HG02610 (cell line): ENCODE measurements at regions not wholly inside any gene's neighbourhood (a gene's known extent, or its start where the extent isn't known, plus 50 kb on each side); places are given as distances from the start of the nearest gene placed in this dataset.
"Not testable (repeated sequence)": the region's sequence is repeated elsewhere in the genome, so short reads cannot be mapped to it uniquely, and the experiment has no call there.

ENCODE experiments used
- ATAC-seq: cut with Tn5 transposase; IDR thresholded peaks from one replicate; pipeline ENCODE4 v1.9.1; 2021; ENCODE audit warnings: mild to moderate bottlenecking, moderate library complexity; ENCODE audit not compliant: unreplicated experiment

- ATAC-seq = no peak
These were observed 73.2 kb upstream of the GADD45A start for GRCh38 chr1:67611846-67612245.

- ATAC-seq = no peak
These were observed 72.2 kb upstream of the GADD45A start for GRCh38 chr1:67612788-67613241.

DNA sequence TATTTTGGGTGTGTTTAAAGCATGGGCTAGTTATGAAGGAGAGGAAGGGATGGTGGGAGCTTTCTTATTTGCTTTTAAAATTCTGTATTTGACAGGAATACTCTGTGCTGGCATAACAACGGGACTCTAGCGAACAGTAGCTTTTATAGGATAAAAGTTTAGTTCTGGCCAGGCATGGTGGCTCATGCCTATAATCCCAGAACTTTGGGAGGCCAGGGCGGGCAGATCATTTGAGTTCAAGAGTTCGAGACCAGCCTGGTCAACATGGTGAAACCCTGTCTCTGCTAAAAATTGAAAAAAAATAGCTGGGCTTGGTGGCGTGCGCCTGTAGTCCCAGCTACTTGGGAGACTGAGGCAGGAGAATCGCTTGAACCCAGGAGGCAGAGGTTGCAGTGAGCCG lies 71.5 kb upstream of the GADD45A start:
- ATAC-seq = not testable (repeated sequence)

- no peak for ATAC-seq
These were observed 70.5 kb upstream of the GADD45A start for GRCh38 chr1:67614511-67614934.

GRCh38 chr1:67615886-67616285 lies 69.1 kb upstream of the GADD45A start:
- no peak for ATAC-seq

- ATAC-seq = no peak
These were observed 68.5 kb upstream of the GADD45A start for GRCh38 chr1:67616394-67616985.

GRCh38 chr1:67618285-67619018 lies 66.5 kb upstream of the GADD45A start:
- ATAC-seq = no peak

DNA sequence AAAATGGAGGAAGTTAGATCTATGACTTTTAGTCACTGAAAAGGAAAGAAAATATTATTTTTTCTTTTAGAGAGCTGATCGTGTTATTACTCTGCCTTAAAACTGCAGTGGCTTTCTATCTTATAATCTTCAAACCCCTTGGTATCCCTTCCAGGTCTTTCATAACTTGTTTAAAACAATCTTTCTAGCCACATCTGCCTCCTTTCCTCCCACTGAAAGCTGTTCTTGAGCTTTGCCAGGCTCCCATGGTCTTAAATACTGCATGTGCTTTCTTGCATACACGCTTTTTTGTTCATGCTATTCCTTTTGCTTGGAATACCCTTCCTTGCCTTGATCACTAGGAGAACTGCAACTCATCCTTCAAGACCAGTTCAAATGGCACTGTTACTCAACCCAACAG lies 65.9 kb upstream of the GADD45A start:
- no peak for ATAC-seq

DNA sequence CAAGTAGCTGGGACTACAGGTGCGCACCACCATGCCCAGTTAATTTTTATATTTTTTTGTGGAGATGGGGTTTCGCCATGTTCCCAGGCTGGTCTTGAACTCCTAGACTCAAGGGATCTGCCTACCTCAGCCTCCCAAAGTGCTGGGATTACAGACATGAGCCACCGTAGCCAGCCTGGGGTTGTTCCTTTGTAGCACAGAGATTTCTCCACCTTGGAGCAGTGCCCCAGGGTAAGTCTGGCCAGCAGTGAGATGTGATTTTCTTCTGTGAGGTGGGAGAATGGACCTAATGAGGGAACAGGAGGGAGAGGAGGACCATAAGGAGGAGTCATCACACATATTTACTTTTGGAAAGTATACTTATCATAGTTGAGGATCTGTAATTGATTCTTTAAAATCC lies 61.1 kb upstream of the GADD45A start:
- no peak for ATAC-seq

DNA sequence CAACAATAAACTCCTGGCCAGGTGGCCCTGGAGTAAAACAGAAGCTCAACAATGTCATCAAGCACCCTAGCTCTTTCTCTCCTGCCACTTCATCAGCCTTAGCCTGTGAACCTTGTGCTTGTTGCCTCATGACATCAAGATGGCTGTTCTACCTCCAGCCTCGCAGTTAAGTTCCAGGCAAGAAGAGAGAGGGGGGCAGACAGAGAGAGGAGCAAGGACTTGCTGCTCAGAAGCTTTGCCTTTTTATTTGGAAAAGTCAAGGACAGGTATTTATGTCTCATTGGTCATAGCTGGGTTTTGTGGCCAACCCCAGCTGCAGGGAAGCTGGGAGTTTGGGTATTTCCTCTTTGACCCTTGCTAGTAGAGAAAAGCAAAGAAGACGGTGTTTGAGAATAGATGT lies 60.3 kb upstream of the GADD45A start:
- no peak for ATAC-seq

- ATAC-seq = no peak
These were observed 58.7 kb upstream of the GADD45A start for GRCh38 chr1:67626090-67626860.

DNA sequence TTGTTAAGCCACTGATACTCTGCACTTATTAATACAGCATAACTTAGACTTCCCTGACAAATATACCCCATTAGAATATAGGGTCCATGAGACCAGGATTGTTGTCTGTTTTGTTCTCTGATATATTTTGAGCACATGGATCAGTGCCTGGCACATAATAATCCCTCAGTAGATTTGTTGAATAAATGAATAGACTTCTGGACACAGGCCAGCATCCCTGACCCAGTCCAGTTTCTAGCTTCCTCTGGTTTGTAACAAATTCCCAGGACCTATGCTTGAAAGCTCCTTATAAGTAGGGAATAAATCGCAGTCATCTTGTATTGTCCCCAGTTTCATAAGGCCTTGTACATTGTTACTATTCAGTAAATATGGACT lies 58.2 kb upstream of the GADD45A start:
- ATAC-seq = no peak

GRCh38 chr1:67627336-67627735 lies 57.7 kb upstream of the GADD45A start:
- ATAC-seq = no peak

DNA sequence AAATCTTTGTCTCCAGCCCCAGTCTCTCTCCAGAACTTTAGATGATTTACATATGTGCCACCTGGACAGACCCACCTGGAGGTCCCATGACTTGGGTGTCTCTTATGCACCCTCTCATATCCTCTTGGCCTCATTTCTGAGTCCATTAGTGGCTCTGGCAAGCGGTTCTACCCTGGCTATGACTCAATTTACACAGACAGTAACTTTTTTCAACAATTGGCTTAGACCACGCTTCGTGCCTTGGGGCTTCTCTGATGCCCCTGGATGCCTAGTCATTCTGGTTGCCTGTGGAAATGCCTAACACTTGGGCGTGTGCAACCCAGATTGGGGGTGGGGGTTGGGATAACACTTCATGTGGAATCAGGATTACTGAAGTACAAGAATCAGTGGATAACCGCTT lies 57.1 kb upstream of the GADD45A start:
- ATAC-seq = no peak

GRCh38 chr1:67629370-67630075 lies 55.5 kb upstream of the GADD45A start:
- ATAC-seq = no peak

DNA sequence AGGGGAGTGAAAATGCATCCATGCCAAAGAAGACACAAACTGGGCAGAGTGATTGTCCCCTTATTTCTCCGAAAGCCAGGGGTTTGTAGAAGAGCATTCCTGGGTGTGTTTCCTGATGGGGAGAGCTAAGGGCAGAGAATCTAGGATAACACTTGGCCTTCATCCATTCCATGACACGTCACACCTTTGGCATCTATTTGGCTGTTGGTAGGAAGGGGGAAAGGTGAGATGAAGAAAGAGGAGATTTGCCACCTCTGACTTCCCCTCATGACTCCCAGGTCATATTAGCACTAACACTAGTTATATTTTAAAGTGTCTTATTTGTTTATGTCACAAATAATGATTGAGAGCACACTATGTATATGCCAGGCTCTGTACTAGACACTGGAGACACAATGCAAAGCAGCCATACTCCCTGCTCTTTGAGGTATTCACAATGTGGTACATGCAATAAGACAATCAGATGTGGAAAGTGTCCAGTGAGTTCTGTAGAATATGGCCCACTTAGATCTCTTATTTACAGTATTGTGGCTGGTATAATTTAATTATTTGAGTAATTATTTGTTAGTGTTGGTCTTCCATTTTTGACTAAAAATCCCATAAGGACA lies 54.5 kb upstream of the GADD45A start:
- no peak for ATAC-seq

DNA sequence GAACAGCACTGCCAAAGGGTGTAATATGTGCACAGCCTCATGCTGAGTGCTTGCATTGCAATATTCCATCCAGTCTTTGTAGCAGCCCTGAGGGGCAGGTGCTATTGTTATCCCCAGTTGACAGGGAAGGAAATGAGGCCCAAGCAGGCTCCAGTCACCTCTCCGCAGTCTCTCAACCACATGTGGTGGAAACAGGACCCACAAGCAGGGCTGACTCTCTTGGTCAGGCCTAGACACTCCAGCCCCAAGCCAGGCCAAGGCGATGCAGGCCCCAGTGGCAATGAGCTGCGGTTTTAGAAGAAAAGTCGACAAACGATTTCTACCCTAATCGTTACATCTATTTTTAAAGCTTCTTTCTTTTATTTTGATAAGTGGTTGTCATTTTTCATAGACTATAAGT lies 52.6 kb upstream of the GADD45A start:
- no peak for ATAC-seq

- no peak for ATAC-seq
These were observed 52.0 kb upstream of the GADD45A start for GRCh38 chr1:67632811-67633655.

DNA sequence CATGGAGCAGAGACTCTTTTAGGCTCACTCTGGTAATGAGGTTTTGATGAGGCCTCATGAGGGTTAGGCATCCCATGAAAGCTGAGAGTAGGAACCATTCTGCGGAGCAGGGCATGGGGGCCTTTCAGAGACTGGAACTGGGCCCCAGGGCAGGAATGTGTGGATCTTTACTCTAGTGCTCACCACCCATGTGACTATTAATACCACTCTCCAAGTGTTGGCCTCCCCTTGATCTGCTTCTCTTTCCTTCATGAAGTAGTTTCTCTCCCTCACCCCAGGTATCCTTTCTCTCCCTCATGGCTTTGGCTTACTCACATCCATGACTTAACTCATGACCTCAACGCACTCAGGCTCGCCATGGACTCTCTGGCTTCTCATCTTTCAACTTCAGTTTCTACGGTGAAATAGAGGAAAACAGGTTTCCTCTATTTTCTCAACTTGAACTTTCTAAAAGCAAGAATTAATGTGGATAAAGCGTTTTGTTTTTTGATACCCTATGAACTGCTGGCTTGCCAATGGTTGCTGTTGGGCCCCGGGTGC lies 50.5 kb upstream of the GADD45A start:
- no peak for ATAC-seq
